ENCODE measurements at regions not wholly inside any gene's neighbourhood (a gene's known extent, or its start where the extent isn't known, plus 50 kb on each side); places are given as distances from the start of the nearest gene placed in this dataset.

DNA sequence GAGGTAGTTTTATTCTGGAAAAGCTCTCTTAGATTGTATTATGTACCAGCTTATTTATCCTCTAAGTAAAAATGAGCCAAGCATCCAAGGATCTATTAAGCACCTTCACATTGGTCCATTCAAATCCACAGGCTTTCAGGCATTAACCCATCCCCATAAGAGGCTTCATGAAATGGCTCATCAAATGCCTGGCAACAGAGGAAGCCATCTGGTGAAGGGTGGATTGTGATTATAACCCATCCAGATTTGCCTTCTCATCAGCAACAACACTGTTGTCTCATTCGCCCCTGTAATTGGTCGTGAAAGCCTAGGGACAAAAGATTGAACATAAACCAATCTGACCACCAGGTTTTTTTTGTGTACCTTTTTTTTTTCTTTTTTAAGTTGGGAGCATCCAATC, 134.3 kb upstream of the TACR1 start:
- Histone ChIP-seq H2AFZ (ENCODE audit: low read length) (no peak overlapping the region), H3K4me3 (ENCODE audit: low read length) (no peak overlapping the region), H3K27me3 (replicated peaks; ENCODE audit: insufficient read depth, low read length) (no peaks in the 10 kb centered on the region), H3K9me2 (replicated peaks; ENCODE audit: insufficient read depth, low read length) (no peaks in the 10 kb centered on the region), H3K9me3 (replicated peaks; ENCODE audit: insufficient read depth, low read length) (no peaks in the 10 kb centered on the region), H3K4me1 (ENCODE audit: low read length) (peaks cover 19% of the 10 kb centered on the region), H3K9ac (ENCODE audit: low read length) (no peak overlapping the region), H4K20me1 (ENCODE audit: insufficient read depth, low read length) (no peaks in the 10 kb centered on the region), H3F3A (ENCODE audit: insufficient read depth, low read length) (0 out of 2 replicates have a peak, but pooled peaks cover 3% of the 10 kb centered on the region), H3K79me2 (ENCODE audit: low read length) (no peaks in the 10 kb centered on the region), H3K4me2 (ENCODE audit: low read depth, low read length) (no peak overlapping the region), H3K36me3 (replicated peaks; ENCODE audit: insufficient read depth, low read length) (no peaks in the 10 kb centered on the region), H3K27ac (ENCODE audit: low read length) (no peak overlapping the region)
- TF ChIP-seq EZH2 (optimal IDR thresholded peaks at IDR 0.05; ENCODE audit: low read depth, low read length) (no peak), EZH2phosphoT487 (IDR thresholded peaks at IDR 0.05; ENCODE audit: low read length) (no peak)
- TF ChIP-seq, protein P1, sequence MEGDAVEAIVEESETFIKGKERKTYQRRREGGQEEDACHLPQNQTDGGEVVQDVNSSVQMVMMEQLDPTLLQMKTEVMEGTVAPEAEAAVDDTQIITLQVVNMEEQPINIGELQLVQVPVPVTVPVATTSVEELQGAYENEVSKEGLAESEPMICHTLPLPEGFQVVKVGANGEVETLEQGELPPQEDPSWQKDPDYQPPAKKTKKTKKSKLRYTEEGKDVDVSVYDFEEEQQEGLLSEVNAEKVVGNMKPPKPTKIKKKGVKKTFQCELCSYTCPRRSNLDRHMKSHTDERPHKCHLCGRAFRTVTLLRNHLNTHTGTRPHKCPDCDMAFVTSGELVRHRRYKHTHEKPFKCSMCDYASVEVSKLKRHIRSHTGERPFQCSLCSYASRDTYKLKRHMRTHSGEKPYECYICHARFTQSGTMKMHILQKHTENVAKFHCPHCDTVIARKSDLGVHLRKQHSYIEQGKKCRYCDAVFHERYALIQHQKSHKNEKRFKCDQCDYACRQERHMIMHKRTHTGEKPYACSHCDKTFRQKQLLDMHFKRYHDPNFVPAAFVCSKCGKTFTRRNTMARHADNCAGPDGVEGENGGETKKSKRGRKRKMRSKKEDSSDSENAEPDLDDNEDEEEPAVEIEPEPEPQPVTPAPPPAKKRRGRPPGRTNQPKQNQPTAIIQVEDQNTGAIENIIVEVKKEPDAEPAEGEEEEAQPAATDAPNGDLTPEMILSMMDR (IDR thresholded peaks at IDR 0.05; ENCODE audit: low read length) = no peak
- DNase-seq = no peak

DNA sequence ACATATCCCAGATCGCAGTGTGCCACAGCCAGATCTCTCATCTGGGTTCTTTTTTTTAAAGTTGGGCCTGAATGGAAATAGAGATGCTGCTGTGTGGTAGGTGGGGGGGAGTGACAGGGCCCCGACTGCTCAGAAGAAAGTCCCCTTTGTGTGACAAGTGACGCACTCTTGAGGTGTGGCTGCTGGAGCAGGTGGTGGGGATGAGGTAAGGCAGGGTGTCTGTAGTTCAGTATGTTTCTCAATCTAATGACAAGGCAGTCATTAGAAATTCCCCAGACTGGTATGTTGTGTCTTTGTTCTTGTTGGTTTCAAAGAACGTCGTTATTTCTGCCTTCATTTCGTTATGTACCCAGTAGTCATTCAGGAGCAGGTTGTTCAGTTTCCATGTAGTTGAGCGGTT, 128.8 kb upstream of the TACR1 start:
- H3K36me3 ChIP-seq (replicated peaks; ENCODE audit: insufficient read depth, low read length) = no peaks in the 10 kb centered on the region
- no peaks in the 10 kb centered on the region for H3K9me3 ChIP-seq (replicated peaks; ENCODE audit: insufficient read depth, low read length)
- no peak for DNase-seq

DNA sequence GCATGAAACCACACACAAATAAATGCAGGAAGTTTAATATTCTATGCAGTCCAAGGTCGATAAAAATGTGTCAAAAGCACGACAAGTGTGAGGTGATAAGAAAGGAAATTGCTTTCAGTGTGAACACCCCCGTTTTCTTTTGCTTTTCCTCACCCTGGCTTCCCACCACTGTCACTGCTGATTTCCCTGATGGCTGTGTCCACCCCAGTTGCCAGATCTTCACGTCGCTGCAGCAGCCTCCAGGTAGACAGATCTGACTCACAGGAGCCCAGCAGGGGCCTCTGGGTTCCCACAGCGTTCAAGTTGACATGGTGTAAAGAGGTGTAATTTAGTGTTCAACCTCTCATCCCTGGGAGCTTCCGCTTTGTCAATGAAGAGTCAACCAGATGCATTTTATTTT, 128.0 kb upstream of the TACR1 start:
- no peak overlapping the region for H2AFZ ChIP-seq (ENCODE audit: low read length)
- H3K4me3 ChIP-seq (ENCODE audit: low read length) = no peak overlapping the region
- H3K36me3 ChIP-seq (replicated peaks; ENCODE audit: insufficient read depth, low read length) = no peaks in the 10 kb centered on the region
- TF ChIP-seq EZH2 (optimal IDR thresholded peaks at IDR 0.05; ENCODE audit: low read depth, low read length) (no peak), EZH2phosphoT487 (IDR thresholded peaks at IDR 0.05; ENCODE audit: low read length) (no peak)
- TF ChIP-seq, protein P1 (IDR thresholded peaks at IDR 0.05; ENCODE audit: low read length) = no peak
- no peak overlapping the region for H3K27ac ChIP-seq (ENCODE audit: low read length)
- no peak for DNase-seq
- H3K4me1 ChIP-seq (ENCODE audit: low read length) = no peaks in the 10 kb centered on the region
- no peaks in the 10 kb centered on the region for H3K27me3 ChIP-seq (replicated peaks; ENCODE audit: insufficient read depth, low read length)
- H3F3A ChIP-seq (ENCODE audit: insufficient read depth, low read length) = no peaks in the 10 kb centered on the region
- H3K9me2 ChIP-seq (replicated peaks; ENCODE audit: insufficient read depth, low read length) = no peaks in the 10 kb centered on the region
- no peaks in the 10 kb centered on the region for H3K9me3 ChIP-seq (replicated peaks; ENCODE audit: insufficient read depth, low read length)
- no peaks in the 10 kb centered on the region for H4K20me1 ChIP-seq (ENCODE audit: insufficient read depth, low read length)
- no peaks in the 10 kb centered on the region for H3K79me2 ChIP-seq (ENCODE audit: low read length)
- H3K4me2 ChIP-seq (ENCODE audit: low read depth, low read length) = no peak overlapping the region
- H3K9ac ChIP-seq (ENCODE audit: low read length) = no peak overlapping the region

More for the DNA sequence above, 128.8 kb upstream of the TACR1 start:
- H3K27ac ChIP-seq (ENCODE audit: low read length) = no peak overlapping the region
- no peaks in the 10 kb centered on the region for H3K9me2 ChIP-seq (replicated peaks; ENCODE audit: insufficient read depth, low read length)
- TF ChIP-seq, protein P1 (IDR thresholded peaks at IDR 0.05; ENCODE audit: low read length) = no peak
- TF ChIP-seq EZH2phosphoT487 (IDR thresholded peaks at IDR 0.05; ENCODE audit: low read length) = no peak
- no peak for TF ChIP-seq EZH2 (optimal IDR thresholded peaks at IDR 0.05; ENCODE audit: low read depth, low read length)
- no peak overlapping the region for H3K4me3 ChIP-seq (ENCODE audit: low read length)
- H3F3A ChIP-seq (ENCODE audit: insufficient read depth, low read length) = no peaks in the 10 kb centered on the region
- H3K4me1 ChIP-seq (ENCODE audit: low read length) = no peaks in the 10 kb centered on the region
- no peaks in the 10 kb centered on the region for H4K20me1 ChIP-seq (ENCODE audit: insufficient read depth, low read length)
- H3K79me2 ChIP-seq (ENCODE audit: low read length) = no peaks in the 10 kb centered on the region
- no peak overlapping the region for H3K9ac ChIP-seq (ENCODE audit: low read length)
- no peaks in the 10 kb centered on the region for H3K27me3 ChIP-seq (replicated peaks; ENCODE audit: insufficient read depth, low read length)
- no peak overlapping the region for H3K4me2 ChIP-seq (ENCODE audit: low read depth, low read length)
- H2AFZ ChIP-seq (ENCODE audit: low read length) = no peak overlapping the region
